Occipital lobe (tissue), 1 donor: ENCODE measurements at regions not wholly inside any gene's neighbourhood (a gene's known extent, or its start where the extent isn't known, plus 50 kb on each side); places are given as distances from the start of the nearest gene placed in this dataset.

Experiments used
- DNase-seq: peaks from one replicate; lab custom pipeline; 2025; lab: John Stamatoyannopoulos, UW

GRCh38 chr3:72461787-72462186 is 386.5 kb downstream of the SHQ1 start:
- no peak for DNase-seq

DNA sequence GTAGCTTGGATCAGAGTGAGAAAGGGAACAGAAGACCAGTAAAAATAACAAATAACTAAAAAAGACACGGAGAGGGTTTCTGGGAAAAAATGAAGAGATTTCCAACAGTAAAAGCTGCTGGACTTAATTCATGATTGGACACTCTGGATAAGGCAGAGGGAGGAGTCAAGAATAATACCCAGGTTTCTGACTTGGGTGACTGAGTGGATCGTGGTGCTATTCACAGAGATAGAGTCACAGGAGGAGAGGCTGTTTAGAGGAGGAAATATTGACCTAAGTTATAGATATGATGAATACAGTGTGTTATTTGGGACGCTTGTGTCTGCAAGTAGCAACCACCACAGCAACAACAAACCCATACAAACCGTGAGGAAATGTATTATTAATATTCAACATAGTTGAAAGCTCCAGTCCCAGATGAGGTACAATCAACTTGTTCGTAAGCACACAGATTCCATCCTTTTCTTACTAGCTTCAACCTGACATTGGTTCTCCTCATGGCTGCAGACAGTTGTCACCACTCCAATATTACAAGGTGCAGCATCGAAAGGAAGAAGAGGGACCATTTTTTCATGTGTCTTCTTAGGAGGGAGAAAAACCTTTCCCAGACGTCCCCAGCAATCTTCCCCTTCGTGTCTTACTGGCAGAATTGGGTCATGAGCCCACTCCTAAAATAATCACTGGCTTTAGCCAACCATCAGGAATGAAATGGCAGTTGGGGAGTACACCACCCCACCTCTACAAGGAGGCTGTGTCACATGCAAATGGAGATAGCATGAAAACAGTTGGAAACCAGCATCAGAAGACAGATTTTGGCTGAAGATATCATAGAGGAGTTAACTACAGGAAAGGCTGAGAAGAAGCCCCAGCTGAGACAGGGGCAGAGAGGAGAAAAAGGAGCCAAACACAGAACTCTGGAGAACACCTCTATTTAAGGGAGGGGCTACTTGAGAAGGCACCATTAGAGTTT is 387.8 kb downstream of the SHQ1 start:
- no peak for DNase-seq

GRCh38 chr3:72459588-72459987 is 388.7 kb downstream of the SHQ1 start:
- DNase-seq = no peak

GRCh38 chr3:72458375-72458774 is 389.9 kb downstream of the SHQ1 start:
- no peak for DNase-seq

- DNase-seq = no peak
Measured at GRCh38 chr3:72454441-72454840, 393.8 kb downstream of the SHQ1 start.

GRCh38 chr3:72453706-72454105 is 394.5 kb downstream of the SHQ1 start:
- DNase-seq = no peak

DNA sequence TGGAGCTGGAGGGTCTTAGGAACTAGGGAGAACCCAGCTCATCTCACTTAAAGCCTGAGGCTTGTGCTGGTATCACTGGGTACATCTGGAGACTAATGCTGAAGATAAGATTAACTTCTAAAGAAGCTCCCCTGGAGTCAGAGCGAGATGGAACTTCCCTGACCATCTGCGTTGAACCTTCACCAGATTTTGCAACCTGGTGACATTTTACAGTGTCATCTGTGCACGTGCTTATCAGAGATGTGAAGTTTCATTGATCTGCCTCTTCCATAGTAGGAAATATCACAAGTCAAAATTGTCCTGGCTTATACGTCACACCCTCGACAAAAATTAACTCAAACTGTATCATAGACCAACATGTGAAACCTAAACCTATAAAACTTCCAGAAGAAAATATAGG is 395.5 kb downstream of the SHQ1 start:
- DNase-seq = no peak

DNA sequence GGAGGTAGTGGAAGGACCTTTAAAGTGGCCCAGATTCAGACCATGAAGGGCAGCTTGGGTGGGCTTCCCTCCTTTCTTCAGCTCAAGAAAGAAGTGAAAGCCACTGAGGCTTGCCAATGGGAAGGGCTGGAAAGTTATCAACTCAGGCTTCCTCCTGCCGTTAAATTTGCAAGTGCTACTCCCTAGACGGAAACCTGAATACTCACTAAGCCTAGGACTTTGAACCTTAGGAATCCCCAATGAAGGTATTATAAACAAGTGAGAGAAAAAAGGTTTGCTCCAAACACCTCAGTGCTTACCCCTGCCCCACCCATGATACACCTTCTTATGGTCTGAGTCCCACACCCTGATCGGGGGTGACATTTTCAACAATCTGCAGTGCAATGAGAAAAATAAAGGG is 396.4 kb downstream of the SHQ1 start:
- DNase-seq = no peak

DNA sequence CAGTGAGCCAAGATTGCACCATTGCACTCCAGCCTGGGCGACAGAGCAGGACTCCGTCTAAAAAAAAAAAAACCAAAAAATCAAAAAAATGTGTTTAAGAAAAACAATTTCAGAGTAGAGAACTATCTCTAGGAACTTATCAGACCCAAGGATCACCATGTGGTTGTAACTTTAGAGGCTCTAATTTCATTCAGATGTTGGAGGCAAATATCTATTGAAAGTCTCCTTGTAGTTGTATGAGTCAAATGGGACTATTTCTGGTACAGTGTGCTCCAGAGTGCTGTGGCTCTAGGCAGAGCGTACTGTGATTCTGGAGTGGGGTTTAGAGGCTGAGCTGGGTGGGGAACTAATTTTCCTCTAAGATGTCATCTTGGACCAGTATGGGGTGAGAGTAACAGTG is 398.7 kb downstream of the SHQ1 start:
- no peak for DNase-seq

DNA sequence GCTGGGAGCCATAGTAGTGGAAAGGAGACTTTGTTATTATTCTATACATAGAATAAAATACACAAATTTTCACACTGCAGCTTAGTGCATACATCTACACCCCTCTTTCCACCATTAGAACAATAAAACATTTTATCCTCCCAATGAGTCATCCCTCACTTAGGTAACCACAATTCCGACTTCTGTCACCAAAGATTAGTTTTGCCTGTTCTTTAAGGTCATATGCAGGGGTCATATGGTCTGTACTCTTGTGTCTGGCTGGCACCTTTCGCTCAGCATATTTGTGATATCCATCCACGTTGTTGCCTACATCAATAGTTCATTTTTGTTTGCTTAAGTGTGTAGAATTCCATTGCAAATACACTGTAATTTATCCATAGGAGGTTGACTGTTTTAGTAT is 399.4 kb downstream of the SHQ1 start:
- no peak for DNase-seq

- no peak for DNase-seq
Measured at GRCh38 chr3:72448375-72448823, 399.8 kb downstream of the SHQ1 start.

DNA sequence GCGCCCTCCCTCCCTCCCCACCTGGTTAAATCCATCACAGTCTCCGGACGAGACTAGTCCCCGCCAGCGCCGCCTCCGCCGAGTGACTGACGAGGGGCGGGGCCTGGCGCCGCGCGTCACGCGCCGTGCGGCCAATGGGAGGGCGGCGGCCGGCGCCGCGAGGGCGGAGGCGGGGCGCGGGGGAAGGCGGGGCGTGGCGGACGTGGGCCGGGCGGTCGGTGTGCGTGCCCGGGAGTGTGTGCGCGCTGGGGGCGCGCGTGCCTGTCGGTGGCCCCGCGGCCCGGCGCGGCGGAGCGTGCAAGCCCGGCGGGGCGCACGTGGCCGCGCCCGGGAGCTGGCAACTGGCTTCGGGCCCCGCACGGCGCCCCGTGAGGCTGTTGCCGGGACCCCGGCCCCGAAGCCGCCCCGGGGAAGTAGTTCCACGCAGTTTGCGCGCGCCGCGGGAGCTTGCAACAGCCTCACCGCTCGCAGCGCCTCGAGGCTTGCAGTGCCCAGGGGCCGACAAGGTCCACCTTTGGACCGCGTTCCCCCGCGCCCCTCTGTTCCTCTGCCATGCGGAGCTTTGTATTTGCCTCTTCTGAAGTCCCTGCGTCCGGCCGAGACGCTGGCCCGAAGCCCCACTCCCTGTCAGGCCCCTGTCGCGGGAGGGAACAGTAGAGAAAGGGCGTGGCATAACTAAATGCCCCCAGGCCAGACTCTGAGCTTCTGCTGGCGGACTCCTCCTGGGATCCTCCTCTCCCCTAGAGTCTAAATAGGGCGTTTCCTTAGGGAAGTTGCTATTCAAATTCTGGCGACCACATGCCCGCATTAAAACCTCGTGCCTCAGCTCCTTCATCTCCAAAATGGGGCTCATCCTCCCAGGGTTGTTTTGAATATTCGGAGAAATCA is 400.9 kb downstream of the SHQ1 start:
- peak; percentile 84 for DNase-seq

GRCh38 chr3:72446218-72447058 is 401.8 kb downstream of the SHQ1 start, which contains the start of gene RYBP:
RYBP (minus strand) TSS chr3:72446621.
- DNase-seq = peak; percentile 54

DNA sequence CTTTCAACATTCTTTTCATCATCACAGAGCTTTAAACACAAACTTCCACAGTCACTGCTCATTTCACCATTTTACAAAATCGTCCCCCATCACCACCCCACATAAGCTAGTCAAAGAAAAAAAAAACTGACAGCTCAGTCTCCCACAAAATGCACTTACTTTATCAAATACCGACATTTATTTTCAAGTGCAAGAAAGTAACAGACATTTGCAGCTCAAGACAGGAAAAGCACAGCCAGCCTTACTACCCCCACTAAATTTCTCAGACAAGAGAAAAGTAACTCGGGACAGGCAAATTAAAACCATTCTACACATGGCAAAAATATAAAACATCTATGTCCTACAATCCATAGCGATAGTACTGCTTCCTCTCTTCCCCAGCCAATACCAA is 402.4 kb downstream of the SHQ1 start:
- DNase-seq = no peak

DNA sequence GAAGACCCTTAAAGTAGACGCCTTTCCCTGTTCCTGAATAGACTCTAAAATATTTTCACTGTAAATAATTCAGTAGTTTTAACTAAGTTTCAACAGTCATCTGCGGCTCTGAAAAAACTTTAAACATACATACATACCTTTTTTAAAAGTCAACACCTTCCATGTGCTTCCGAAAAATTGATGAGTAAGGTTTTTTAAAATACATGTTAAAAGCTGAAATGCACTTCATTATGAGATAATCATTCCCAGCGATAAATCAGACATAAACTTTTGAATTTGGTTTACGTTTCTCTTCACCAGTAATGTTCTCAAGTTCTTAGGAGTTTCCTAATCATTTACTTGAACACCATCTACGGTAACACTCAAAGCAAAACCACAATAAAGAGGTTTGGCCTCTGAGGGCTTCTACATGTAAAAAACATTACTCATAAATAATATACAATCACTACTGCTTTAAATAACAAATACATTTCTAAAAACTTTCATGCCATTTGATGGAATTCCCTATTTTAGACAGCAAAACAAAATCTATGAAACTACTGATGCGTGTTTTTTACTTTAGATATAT is 403.5 kb downstream of the SHQ1 start:
- no peak for DNase-seq

GRCh38 chr3:72442759-72443158 is 405.5 kb downstream of the SHQ1 start:
- DNase-seq = no peak

- DNase-seq = no peak
Measured at GRCh38 chr3:72441284-72441994, 406.8 kb downstream of the SHQ1 start.

GRCh38 chr3:72440491-72440890 is 407.8 kb downstream of the SHQ1 start:
- no peak for DNase-seq

- DNase-seq = no peak
Measured at GRCh38 chr3:72439321-72440183, 408.7 kb downstream of the SHQ1 start.
